Endothelial cell of umbilical vein (primary cell): ENCODE measurements at regions not wholly inside any gene's neighbourhood (a gene's known extent, or its start where the extent isn't known, plus 50 kb on each side); places are given as distances from the start of the nearest gene placed in this dataset.

Source experiments
- BruUV-seq: library from RNA; stranded (reverse); fragments of 400-500 nt; replicated peaks from 2 replicates; lab custom pipeline; 2021; lab: Mats Ljungman, UMichigan
- CTCF ChIA-PET: fragments of 300-600, 350-600 bp; sonication (Branson Sonifier 250); formaldehyde crosslinking; loops from one replicate; lab custom pipeline; 2021; ENCODE audit warnings: antibody characterized with exemption, inconsistent platforms; lab: Charles Lee
- POLR2A ChIA-PET: fragments of 300-600, 350-600 bp; sonication (Branson Sonifier 250); formaldehyde crosslinking; loops from one replicate; lab custom pipeline; 2021; ENCODE audit warnings: antibody characterized with exemption, inconsistent platforms; lab: Charles Lee
- DNase-seq: peaks from one replicate; pipeline ENCODE4 v3.0.0-alpha.2; 2011; ENCODE audit warnings: low read depth, low spot score
- FAIRE-seq: peaks from 2 replicates; lab custom pipeline; 2011; peaks lifted over from hg19 to GRCh38; lab: Jason Lieb, UNC
- H2AFZ ChIP-seq: 2 replicates; pipeline ENCODE4 v1.6.0; 2012; ENCODE audit warnings: low read depth, low read length, control low read depth, inconsistent platforms
- H3K27ac ChIP-seq: 2 replicates; pipeline ENCODE4 v1.5.1; 2011; ENCODE audit warnings: low read depth, mild to moderate bottlenecking, control low read depth, low read length, moderate library complexity; ENCODE audit not compliant: insufficient read depth
- H3K27me3 ChIP-seq, 2 experiments: 2 replicates each; pipeline versions ENCODE4 v1.6.0 to v1.6.1; 2011; ENCODE audit warnings: low read length in 2 of 2, mixed read lengths in 1 of 2; ENCODE audit not compliant: control insufficient read depth in 2 of 2, insufficient read depth in 2 of 2
- H3K36me3 ChIP-seq, 2 experiments: 2 replicates in 1 of 2; 3 replicates in 1 of 2; pipeline ENCODE4 v1.5.1; 2011; ENCODE audit warnings: low read length in 2 of 2, mild to moderate bottlenecking in 1 of 2, moderate library complexity in 1 of 2; ENCODE audit not compliant: control insufficient read depth in 2 of 2, insufficient read depth in 2 of 2; ENCODE audit errors: extremely low read depth in 1 of 2
- H3K4me1 ChIP-seq: 3 replicates; pipeline ENCODE4 v1.5.1; 2011; ENCODE audit warnings: mild to moderate bottlenecking, low read length; ENCODE audit not compliant: control insufficient read depth, insufficient read depth; ENCODE audit errors: extremely low read depth
- H3K4me2 ChIP-seq: 2 replicates; pipeline ENCODE4 v1.6.1; 2011; ENCODE audit warnings: low read length, control low read depth, mixed read lengths; ENCODE audit not compliant: insufficient read depth
- H3K4me3 ChIP-seq, 3 experiments: fragments of 200-600 bp in 1 of 3; sonication (generic), shearing (Covaris generic) in 1 of 3; replicated peaks in 1 of 3; 2 replicates each; pipeline ENCODE4 v1.5.1; 2011 to 2016; ENCODE audit warnings: control low read depth in 3 of 3, low read length in 3 of 3, mild to moderate bottlenecking in 2 of 3, inconsistent platforms in 1 of 3, low read depth in 1 of 3, moderate library complexity in 1 of 3; ENCODE audit not compliant: insufficient read depth in 1 of 3
- H3K79me2 ChIP-seq: 2 replicates; pipeline ENCODE4 v1.6.0; 2012; ENCODE audit warnings: low read length, inconsistent platforms; ENCODE audit not compliant: control insufficient read depth, insufficient read depth
- H3K9ac ChIP-seq: replicated peaks from 2 replicates; pipeline ENCODE3; 2011; ENCODE audit warnings: low read length, control low read depth; ENCODE audit not compliant: insufficient read depth; ENCODE audit errors: extremely low read depth
- H3K9me1 ChIP-seq: replicated peaks from 3 replicates; pipeline ENCODE4 v1.6.0; 2011; ENCODE audit warnings: mild to moderate bottlenecking, low read length; ENCODE audit not compliant: control insufficient read depth, insufficient read depth; ENCODE audit errors: extremely low read depth
- H3K9me3 ChIP-seq: replicated peaks from 2 replicates; pipeline ENCODE4 v1.5.1; 2012; ENCODE audit warnings: low read length, inconsistent platforms; ENCODE audit not compliant: control insufficient read depth, insufficient read depth
- H4K20me1 ChIP-seq: replicated peaks from 2 replicates; pipeline ENCODE3; 2011; ENCODE audit warnings: mild to moderate bottlenecking, low read length; ENCODE audit not compliant: control insufficient read depth, insufficient read depth; ENCODE audit errors: extremely low read depth
- EZH2 ChIP-seq: IDR thresholded peaks from 2 replicates; pipeline ENCODE4 v1.6.1; 2012; ENCODE audit warnings: borderline replicate concordance, low read depth, mild to moderate bottlenecking, moderate library complexity, low read length, inconsistent platforms; ENCODE audit not compliant: severe bottlenecking
- FOS ChIP-seq: IDR thresholded peaks from 2 replicates; pipeline ENCODE4 v1.6.1; 2011; ENCODE audit warnings: mild to moderate bottlenecking, low read length, moderate library complexity, borderline replicate concordance; ENCODE audit not compliant: insufficient read depth
- GATA2 ChIP-seq: IDR thresholded peaks from 2 replicates; pipeline ENCODE4 v1.7.0; 2011; ENCODE audit warnings: low read depth, mild to moderate bottlenecking, moderate library complexity, mixed read lengths, low read length; ENCODE audit not compliant: insufficient read length, insufficient read depth
- JUN ChIP-seq: IDR thresholded peaks from 2 replicates; pipeline ENCODE4 v1.6.1; 2011; ENCODE audit warnings: borderline replicate concordance, low read depth; ENCODE audit not compliant: insufficient read length, insufficient read depth
- MYC ChIP-seq: IDR thresholded peaks from one replicate; pipeline ENCODE4 v1.6.1; 2011; ENCODE audit warnings: mild to moderate bottlenecking, low read depth, low read length
- POLR2A ChIP-seq: IDR thresholded peaks from 2 replicates; pipeline ENCODE4 v1.6.1; 2012; ENCODE audit warnings: low read depth, mild to moderate bottlenecking, control low read depth, low read length
- POLR2AphosphoS5 ChIP-seq: IDR thresholded peaks from 2 replicates; pipeline ENCODE4 v1.6.1; 2012; ENCODE audit warnings: low read depth, mild to moderate bottlenecking, control low read depth, low read length, moderate library complexity; ENCODE audit not compliant: insufficient read depth
- dilution Hi-C: fragments of 300-500 bp; cut with MboI; formaldehyde crosslinking; loops from one replicate; pipeline ENCODE4 v1.15.0; 2019; ENCODE audit warnings: low sequenced_read_pairs; ENCODE audit not compliant: extremely low pct_ligation_motif_present
- intact Hi-C: fragments of 100-400 bp; cut with micrococcal nuclease; formaldehyde crosslinking; loops from one replicate; pipeline ENCODE4 v1.10.0; 2022
- TF ChIP-seq, protein P1 (sequence below): IDR thresholded peaks from 2 replicates; pipeline ENCODE4 v1.6.1; 2011; ENCODE audit not compliant: insufficient read depth, insufficient read length
- TF ChIP-seq, protein P2 (sequence below), 2 donors: IDR thresholded peaks; 1 replicate in 1 of 2; 2 replicates in 1 of 2; pipeline ENCODE4 v1.5.1; 2011; ENCODE audit warnings: low read length in 2 of 2, mild to moderate bottlenecking in 2 of 2, moderate library complexity in 2 of 2, control low read depth in 1 of 2, inconsistent platforms in 1 of 2, low read depth in 1 of 2; ENCODE audit not compliant: insufficient read depth in 1 of 2; ENCODE audit errors: extremely low read depth in 1 of 2

DNA sequence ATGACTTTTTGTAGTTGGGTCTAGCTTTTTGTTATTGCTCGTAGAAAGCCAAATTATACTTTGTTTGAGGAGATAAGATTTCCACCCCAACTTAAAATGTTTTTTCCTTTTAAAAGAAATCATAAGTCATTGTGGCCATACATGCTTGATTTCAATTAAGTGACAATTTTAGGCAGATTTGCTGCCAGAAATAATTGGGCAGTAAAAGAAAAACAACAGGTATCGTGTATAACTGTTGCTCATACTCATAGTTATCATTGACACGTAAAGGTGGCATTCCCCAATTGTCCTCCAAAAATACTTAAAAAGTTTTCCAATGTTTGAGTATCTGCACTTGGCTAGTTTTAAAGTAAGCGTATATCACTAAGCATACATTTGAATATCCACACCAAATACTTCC, 313.0 kb downstream of the TEX29 start:
- FAIRE-seq (no peak), DNase-seq (no peak)
- intact Hi-C loops (no loop called here), dilution Hi-C loops (no loop called here)
- no peak overlapping the region for H3K9ac ChIP-seq
- no peaks in the 10 kb centered on the region for H3K27me3 ChIP-seq
- ChIA-PET POLR2A (no interaction called here), CTCF (no interaction called here)
- H3K79me2 ChIP-seq, result no peaks in the 10 kb centered on the region
- H3K4me2 ChIP-seq, result no peak overlapping the region
- no peak overlapping the region for H2AFZ ChIP-seq
- no peak overlapping the region for H3K4me3 ChIP-seq
- no peaks in the 10 kb centered on the region for H3K36me3 ChIP-seq
- H3K4me1 ChIP-seq, result no peaks in the 10 kb centered on the region
- TF ChIP-seq MYC, result no peak
- TF ChIP-seq GATA2, result no peak
- no peak for TF ChIP-seq POLR2AphosphoS5
- TF ChIP-seq FOS, result no peak
- TF ChIP-seq POLR2A, result no peak
- TF ChIP-seq JUN, result no peak
- H3K27ac ChIP-seq, result no peak overlapping the region
- no peaks in the 10 kb centered on the region for H4K20me1 ChIP-seq
- no TSS peak for BruUV-seq
- H3K9me1 ChIP-seq, result no peaks in the 10 kb centered on the region
- peaks cover 2% of the 10 kb centered on the region for H3K9me3 ChIP-seq

DNA sequence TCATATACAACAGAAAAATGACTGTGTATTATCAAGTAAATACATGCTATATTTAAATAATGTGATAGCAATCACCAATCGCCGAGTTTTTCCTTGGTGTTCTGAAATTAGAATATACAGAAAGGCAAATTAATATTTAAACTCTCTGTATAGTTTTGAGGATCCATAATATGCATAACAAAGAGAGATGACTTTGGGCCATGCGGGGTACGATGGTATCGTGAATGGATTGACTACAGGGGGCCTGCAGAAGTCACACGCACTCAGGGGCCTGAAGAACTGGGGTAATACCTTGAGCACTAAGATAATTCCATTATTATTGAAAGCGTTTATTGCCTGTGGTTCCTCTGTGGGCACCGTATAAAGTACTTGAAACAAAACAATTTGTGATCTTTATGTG, 314.0 kb downstream of the TEX29 start:
- Histone ChIP-seq H3K4me1 (no peaks in the 10 kb centered on the region), H3K27me3 (no peaks in the 10 kb centered on the region), H3K4me2 (no peak overlapping the region), H3K9me1 (no peaks in the 10 kb centered on the region), H3K36me3 (no peaks in the 10 kb centered on the region), H4K20me1 (no peaks in the 10 kb centered on the region), H2AFZ (no peak overlapping the region), H3K27ac (no peak overlapping the region), H3K9ac (no peak overlapping the region), H3K79me2 (no peaks in the 10 kb centered on the region), H3K4me3 (no peak overlapping the region), H3K9me3 (no peaks in the 10 kb centered on the region)
- ChIA-PET CTCF (no interaction called here), POLR2A (no interaction called here)
- intact Hi-C loops (no loop called here), dilution Hi-C loops (no loop called here)
- no peak for TF ChIP-seq POLR2AphosphoS5
- TF ChIP-seq, protein P1, sequence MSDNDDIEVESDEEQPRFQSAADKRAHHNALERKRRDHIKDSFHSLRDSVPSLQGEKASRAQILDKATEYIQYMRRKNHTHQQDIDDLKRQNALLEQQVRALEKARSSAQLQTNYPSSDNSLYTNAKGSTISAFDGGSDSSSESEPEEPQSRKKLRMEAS, result no peak
- TF ChIP-seq MYC, result no peak
- TF ChIP-seq FOS, result no peak
- TF ChIP-seq POLR2A, result no peak
- TF ChIP-seq, protein P2, sequence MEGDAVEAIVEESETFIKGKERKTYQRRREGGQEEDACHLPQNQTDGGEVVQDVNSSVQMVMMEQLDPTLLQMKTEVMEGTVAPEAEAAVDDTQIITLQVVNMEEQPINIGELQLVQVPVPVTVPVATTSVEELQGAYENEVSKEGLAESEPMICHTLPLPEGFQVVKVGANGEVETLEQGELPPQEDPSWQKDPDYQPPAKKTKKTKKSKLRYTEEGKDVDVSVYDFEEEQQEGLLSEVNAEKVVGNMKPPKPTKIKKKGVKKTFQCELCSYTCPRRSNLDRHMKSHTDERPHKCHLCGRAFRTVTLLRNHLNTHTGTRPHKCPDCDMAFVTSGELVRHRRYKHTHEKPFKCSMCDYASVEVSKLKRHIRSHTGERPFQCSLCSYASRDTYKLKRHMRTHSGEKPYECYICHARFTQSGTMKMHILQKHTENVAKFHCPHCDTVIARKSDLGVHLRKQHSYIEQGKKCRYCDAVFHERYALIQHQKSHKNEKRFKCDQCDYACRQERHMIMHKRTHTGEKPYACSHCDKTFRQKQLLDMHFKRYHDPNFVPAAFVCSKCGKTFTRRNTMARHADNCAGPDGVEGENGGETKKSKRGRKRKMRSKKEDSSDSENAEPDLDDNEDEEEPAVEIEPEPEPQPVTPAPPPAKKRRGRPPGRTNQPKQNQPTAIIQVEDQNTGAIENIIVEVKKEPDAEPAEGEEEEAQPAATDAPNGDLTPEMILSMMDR (IDR thresholded peaks at IDR 0.05; ENCODE audit: extremely low read depth in 1 of 2, insufficient read depth in 1 of 2, low read depth in 1 of 2, low read length in 2 of 2), result no peak
- no peak for TF ChIP-seq GATA2
- no peak for TF ChIP-seq JUN
- no peak for TF ChIP-seq EZH2
- no peak for FAIRE-seq
- DNase-seq, result no peak
- BruUV-seq, result no TSS peak
